Gastrocnemius medialis (tissue), 4 donors: ENCODE measurements at regions not wholly inside any gene's neighbourhood (a gene's known extent, or its start where the extent isn't known, plus 50 kb on each side); places are given as distances from the start of the nearest gene placed in this dataset.

Experiments
- POLR2A ChIP-seq, 2 donors: fragments of 450-650 bp; IDR thresholded peaks; one replicate each; pipeline ENCODE4 v1.6.1; 2017; ENCODE audit warnings: antibody characterized with exemption in 2 of 2, mild to moderate bottlenecking in 2 of 2, moderate library complexity in 2 of 2
- TF ChIP-seq, protein P1 (sequence below), 5 experiments: fragments of 450-650 bp in 3 of 5; fragments of 200-600 bp in 2 of 5; sonication (generic) in 2 of 5; IDR thresholded peaks in 4 of 5; conservative IDR thresholded peaks in 1 of 5; 1 replicate in 4 of 5; 2 replicates in 1 of 5; pipeline ENCODE4 v1.5.1; 2016 to 2019; ENCODE audit warnings: antibody characterized with exemption in 5 of 5, mild to moderate bottlenecking in 3 of 5, moderate library complexity in 3 of 5

DNA sequence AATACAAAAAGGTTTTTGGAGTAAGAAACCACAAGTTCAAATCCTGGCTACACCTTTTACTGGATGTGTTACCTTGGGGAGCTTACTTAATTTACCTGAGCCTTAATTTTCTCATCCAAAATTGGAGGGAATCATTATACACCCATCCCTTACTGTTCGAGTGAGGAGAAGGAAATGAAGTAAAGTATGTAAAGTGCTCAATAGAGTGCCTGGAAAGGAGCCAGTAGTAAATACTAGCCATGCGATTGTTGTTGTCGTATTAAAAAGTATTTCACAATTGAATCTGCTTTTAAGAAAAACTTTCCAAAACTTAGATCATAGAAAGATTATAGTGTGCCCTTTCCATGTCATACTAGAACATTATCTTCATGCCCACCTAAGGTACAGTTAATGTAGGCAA, 124.5 kb downstream of the ATXN3L start:
- TF ChIP-seq, protein P1, sequence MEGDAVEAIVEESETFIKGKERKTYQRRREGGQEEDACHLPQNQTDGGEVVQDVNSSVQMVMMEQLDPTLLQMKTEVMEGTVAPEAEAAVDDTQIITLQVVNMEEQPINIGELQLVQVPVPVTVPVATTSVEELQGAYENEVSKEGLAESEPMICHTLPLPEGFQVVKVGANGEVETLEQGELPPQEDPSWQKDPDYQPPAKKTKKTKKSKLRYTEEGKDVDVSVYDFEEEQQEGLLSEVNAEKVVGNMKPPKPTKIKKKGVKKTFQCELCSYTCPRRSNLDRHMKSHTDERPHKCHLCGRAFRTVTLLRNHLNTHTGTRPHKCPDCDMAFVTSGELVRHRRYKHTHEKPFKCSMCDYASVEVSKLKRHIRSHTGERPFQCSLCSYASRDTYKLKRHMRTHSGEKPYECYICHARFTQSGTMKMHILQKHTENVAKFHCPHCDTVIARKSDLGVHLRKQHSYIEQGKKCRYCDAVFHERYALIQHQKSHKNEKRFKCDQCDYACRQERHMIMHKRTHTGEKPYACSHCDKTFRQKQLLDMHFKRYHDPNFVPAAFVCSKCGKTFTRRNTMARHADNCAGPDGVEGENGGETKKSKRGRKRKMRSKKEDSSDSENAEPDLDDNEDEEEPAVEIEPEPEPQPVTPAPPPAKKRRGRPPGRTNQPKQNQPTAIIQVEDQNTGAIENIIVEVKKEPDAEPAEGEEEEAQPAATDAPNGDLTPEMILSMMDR (IDR thresholded peaks at IDR 0.05 in 4 of 5, conservative IDR thresholded peaks at IDR 0.05 in 1 of 5): no peak
- no peak for TF ChIP-seq POLR2A (IDR thresholded peaks at IDR 0.05)
